ENCODE measurements at regions not wholly inside any gene's neighbourhood (a gene's known extent, or its start where the extent isn't known, plus 50 kb on each side); places are given as distances from the start of the nearest gene placed in this dataset.
"Not testable (repeated sequence)": the region's sequence is repeated elsewhere in the genome, so short reads cannot be mapped to it uniquely, and the experiment has no call there.

GRCh38 chr1:221965891-221966290 is 224.0 kb upstream of the DUSP10 start:
- ATAC-seq (peak; percentile 7), DNase-seq (peak; percentile 38)
- H4K20me1 ChIP-seq (ENCODE audit: low read length); H3K27me3 ChIP-seq (ENCODE audit: low read length); H3K79me2 ChIP-seq (ENCODE audit: low read length); H3K36me3 ChIP-seq (ENCODE audit: low read depth, low read length); BruUV-seq (replicated peaks); H3K9me3 ChIP-seq (ENCODE audit: low read length); H3K9me2 ChIP-seq (replicated peaks; ENCODE audit: low read length); H2AFZ ChIP-seq (ENCODE audit: low read length); POLR2A ChIA-PET (ENCODE audit: unreplicated experiment); H3K4me3 ChIP-seq (ENCODE audit: low read length); H3F3A ChIP-seq (ENCODE audit: low read length, unreplicated experiment): not testable (repeated sequence)
- H3K4me1 ChIP-seq (ENCODE audit: insufficient read depth, low read length) = peaks cover 58% of the 10 kb centered on the region
- CTCF ChIA-PET = interaction anchor here (1.2 kb wide), 1 partner anchor 13 kb away, joined by 8 read pairs; no protein-coding TSS in a partner anchor
- H3K4me2 ChIP-seq (ENCODE audit: low read length) = peak overlapping the region; percentile 76
- intact Hi-C loops (cut with micrococcal nuclease) = loop anchor here (1.0 to 10.0 kb wide), 5 partner anchors 39 to 351 kb away; partner anchors contain the start of gene DUSP10
- H3K27ac ChIP-seq (ENCODE audit: low read length) = peak overlapping the region; percentile 89
- peak overlapping the region; percentile 54 for H3K9ac ChIP-seq (ENCODE audit: low read length)

- DNase-seq (peak; percentile 98), ATAC-seq (peak; percentile 85)
Observed at GRCh38 chr1:221965252-221965651, 223.4 kb upstream of the DUSP10 start.

DNA sequence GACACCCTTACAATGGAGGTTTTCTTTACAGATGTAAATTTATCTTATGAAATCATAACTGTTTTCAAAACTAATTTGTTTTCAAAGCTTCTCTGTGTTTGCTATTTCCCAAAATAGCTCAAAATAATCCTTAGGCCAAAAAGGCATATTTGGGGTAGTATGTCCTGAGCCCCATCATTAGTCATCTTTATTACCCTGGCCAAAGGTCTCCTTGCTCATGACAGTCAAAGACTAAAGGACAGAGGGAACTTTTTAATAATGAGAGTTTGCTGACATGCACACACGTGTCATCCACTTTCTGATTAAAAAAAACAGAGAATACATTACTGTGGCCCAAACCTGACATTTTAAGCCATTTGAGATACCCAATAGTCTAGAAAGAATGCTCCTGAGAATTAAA is 221.9 kb upstream of the DUSP10 start:
- H3K9ac ChIP-seq (ENCODE audit: low read length) = no peak overlapping the region
- H3K9me3 ChIP-seq (ENCODE audit: low read length) = no peaks in the 10 kb centered on the region
- no peak for ATAC-seq
- ChIA-PET POLR2A (ENCODE audit: unreplicated experiment) (no interaction called here), CTCF (no interaction called here)
- intact Hi-C loops (cut with micrococcal nuclease) = loop anchor here (2.0 to 10.0 kb wide), 4 partner anchors 37 to 349 kb away; partner anchors contain the start of gene DUSP10
- H3K9me2 ChIP-seq (replicated peaks; ENCODE audit: low read length) = no peaks in the 10 kb centered on the region
- TF ChIP-seq EZH2 (IDR thresholded peaks at IDR 0.05; ENCODE audit: low read length, unreplicated experiment) = no peak
- TF ChIP-seq, protein P1, sequence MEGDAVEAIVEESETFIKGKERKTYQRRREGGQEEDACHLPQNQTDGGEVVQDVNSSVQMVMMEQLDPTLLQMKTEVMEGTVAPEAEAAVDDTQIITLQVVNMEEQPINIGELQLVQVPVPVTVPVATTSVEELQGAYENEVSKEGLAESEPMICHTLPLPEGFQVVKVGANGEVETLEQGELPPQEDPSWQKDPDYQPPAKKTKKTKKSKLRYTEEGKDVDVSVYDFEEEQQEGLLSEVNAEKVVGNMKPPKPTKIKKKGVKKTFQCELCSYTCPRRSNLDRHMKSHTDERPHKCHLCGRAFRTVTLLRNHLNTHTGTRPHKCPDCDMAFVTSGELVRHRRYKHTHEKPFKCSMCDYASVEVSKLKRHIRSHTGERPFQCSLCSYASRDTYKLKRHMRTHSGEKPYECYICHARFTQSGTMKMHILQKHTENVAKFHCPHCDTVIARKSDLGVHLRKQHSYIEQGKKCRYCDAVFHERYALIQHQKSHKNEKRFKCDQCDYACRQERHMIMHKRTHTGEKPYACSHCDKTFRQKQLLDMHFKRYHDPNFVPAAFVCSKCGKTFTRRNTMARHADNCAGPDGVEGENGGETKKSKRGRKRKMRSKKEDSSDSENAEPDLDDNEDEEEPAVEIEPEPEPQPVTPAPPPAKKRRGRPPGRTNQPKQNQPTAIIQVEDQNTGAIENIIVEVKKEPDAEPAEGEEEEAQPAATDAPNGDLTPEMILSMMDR (conservative IDR thresholded peaks at IDR 0.05; ENCODE audit: low read depth, low read length) = no peak
- no peak for TF ChIP-seq EZH2phosphoT487 (IDR thresholded peaks at IDR 0.05; ENCODE audit: borderline replicate concordance, low read length)
- BruUV-seq (replicated peaks) = no TSS peak
- no peak overlapping the region for H2AFZ ChIP-seq (ENCODE audit: low read length)
- no peak overlapping the region for H3K4me3 ChIP-seq (ENCODE audit: low read length)
- peaks cover 59% of the 10 kb centered on the region for H3K4me1 ChIP-seq (ENCODE audit: insufficient read depth, low read length)
- H3K27ac ChIP-seq (ENCODE audit: low read length) = peak overlapping the region; percentile 3
- no peaks in the 10 kb centered on the region for H3F3A ChIP-seq (ENCODE audit: low read length, unreplicated experiment)
- peak overlapping the region; percentile 1 for H3K4me2 ChIP-seq (ENCODE audit: low read length)
- no peaks in the 10 kb centered on the region for H3K36me3 ChIP-seq (ENCODE audit: low read depth, low read length)
- H4K20me1 ChIP-seq (ENCODE audit: low read length) = no peaks in the 10 kb centered on the region
- H3K27me3 ChIP-seq (ENCODE audit: low read length) = no peaks in the 10 kb centered on the region
- H3K79me2 ChIP-seq (ENCODE audit: low read length) = no peaks in the 10 kb centered on the region
- peak; percentile 49 for DNase-seq

More at GRCh38 chr1:221965252-221965651, 223.4 kb upstream of the DUSP10 start:
- Histone ChIP-seq H3K79me2 (ENCODE audit: low read length) (no peaks in the 10 kb centered on the region), H3K9ac (ENCODE audit: low read length) (peak overlapping the region; percentile 54), H3F3A (ENCODE audit: low read length, unreplicated experiment) (no peaks in the 10 kb centered on the region), H3K4me2 (ENCODE audit: low read length) (peak overlapping the region; percentile 76), H3K9me2 (replicated peaks; ENCODE audit: low read length) (no peaks in the 10 kb centered on the region), H3K4me3 (ENCODE audit: low read length) (no peak overlapping the region), H3K27ac (ENCODE audit: low read length) (peak overlapping the region; percentile 89), H3K9me3 (ENCODE audit: low read length) (no peaks in the 10 kb centered on the region), H3K4me1 (ENCODE audit: insufficient read depth, low read length) (peaks cover 63% of the 10 kb centered on the region), H4K20me1 (ENCODE audit: low read length) (no peaks in the 10 kb centered on the region), H3K27me3 (ENCODE audit: low read length) (no peaks in the 10 kb centered on the region), H3K36me3 (ENCODE audit: low read depth, low read length) (no peaks in the 10 kb centered on the region), H2AFZ (ENCODE audit: low read length) (no peak overlapping the region)
- POLR2A ChIA-PET (ENCODE audit: unreplicated experiment) = no interaction called here
- intact Hi-C loops (cut with micrococcal nuclease) = loop anchor here (1.0 to 10.0 kb wide), 5 partner anchors 38 to 350 kb away; partner anchors contain the start of gene DUSP10
- CTCF ChIA-PET = interaction anchor here (0.5 to 1.2 kb wide), 4 partner anchors 14 to 930 kb away, joined by 4 to 8 read pairs (median 5); partner anchors contain the start of gene DUSP10
- TF ChIP-seq EZH2phosphoT487 (IDR thresholded peaks at IDR 0.05; ENCODE audit: borderline replicate concordance, low read length) = no peak
- TF ChIP-seq, protein P1 (conservative IDR thresholded peaks at IDR 0.05; ENCODE audit: low read depth, low read length) = no peak
- BruUV-seq (replicated peaks) = no TSS peak

Data from PC-3 (cell line).